HepG2 (cell line): ENCODE measurements at regions not wholly inside any gene's neighbourhood (a gene's known extent, or its start where the extent isn't known, plus 50 kb on each side); places are given as distances from the start of the nearest gene placed in this dataset.

ENCODE experiments used
- ATAC-seq: fragments of 200-7000 bp; cut with Tn5 transposase; 3 replicates; pipeline ENCODE4 v1.9.1; 2020; ENCODE audit warnings: mild to moderate bottlenecking, moderate library complexity
- BruUV-seq: library from RNA; stranded (reverse); fragments of 400-500 nt; replicated peaks from 2 replicates; lab custom pipeline; 2021; lab: Mats Ljungman, UMichigan
- CTCF ChIA-PET: fragments of 300-600 bp; formaldehyde crosslinking; extraction: SDS; loops from one replicate; lab custom pipeline; 2021; ENCODE audit warnings: low total read pairs, inconsistent platforms, low intra/inter-chr PET ratio; lab: Yijun Ruan, JAX
- POLR2A ChIA-PET: fragments of 350-600 bp; sonication (Branson Sonifier 250); formaldehyde crosslinking; loops from one replicate; lab custom pipeline; 2020; ENCODE audit warnings: antibody characterized with exemption, inconsistent platforms; lab: Yijun Ruan, JAX
- DNase-seq: peaks from one replicate; pipeline ENCODE4 v3.0.0-alpha.2; 2015; ENCODE audit warnings: low spot score
- FAIRE-seq: peaks from 3 replicates; lab custom pipeline; 2011; peaks lifted over from hg19 to GRCh38; lab: Jason Lieb, UNC
- H2AFZ ChIP-seq: one replicate; pipeline ENCODE4 v1.6.1; 2011; ENCODE audit warnings: low read length, inconsistent platforms
- H3K27ac ChIP-seq: fragments of 300-600 bp; 3 replicates; pipeline ENCODE4 v1.8.0; 2011; ENCODE audit warnings: mixed run types, mild to moderate bottlenecking, mixed read lengths, low read length, inconsistent platforms; ENCODE audit not compliant: insufficient read depth; ENCODE audit errors: extremely low read length
- H3K27me3 ChIP-seq, 2 experiments: fragments of 200-600 bp in 1 of 2; 2 replicates in 1 of 2; 3 replicates in 1 of 2; pipeline versions ENCODE4 v1.6.0 to v1.8.0; 2011; ENCODE audit warnings: low read length in 2 of 2, mild to moderate bottlenecking in 2 of 2, moderate library complexity in 2 of 2, inconsistent platforms in 1 of 2; ENCODE audit not compliant: insufficient read depth in 2 of 2, control insufficient read depth in 1 of 2
- H3K36me3 ChIP-seq, 2 experiments: fragments of 200-600 bp in 1 of 2; replicated peaks in 1 of 2; 2 replicates in 1 of 2; 3 replicates in 1 of 2; pipeline versions ENCODE4 v1.5.1 to v1.8.0; 2011; ENCODE audit warnings: low read length in 2 of 2, inconsistent platforms in 1 of 2; ENCODE audit not compliant: insufficient read depth in 2 of 2, control insufficient read depth in 1 of 2
- H3K4me1 ChIP-seq: 2 replicates; pipeline ENCODE4 v1.5.1; 2012; ENCODE audit warnings: low read length, inconsistent platforms; ENCODE audit not compliant: insufficient read depth
- H3K4me2 ChIP-seq: 2 replicates; pipeline ENCODE4 v1.6.0; 2011; ENCODE audit warnings: low read depth, low read length, inconsistent platforms
- H3K4me3 ChIP-seq, 3 experiments: fragments of 200-600 bp in 1 of 3; sonication (generic), shearing (Covaris generic) in 1 of 3; replicated peaks in 1 of 3; 2 replicates each; pipeline ENCODE4 v1.5.1; 2011 to 2016; ENCODE audit warnings: low read length in 3 of 3, inconsistent platforms in 2 of 3, low read depth in 2 of 3, mild to moderate bottlenecking in 2 of 3, control low read depth in 1 of 3, mixed read lengths in 1 of 3; ENCODE audit not compliant: insufficient read depth in 1 of 3
- H3K79me2 ChIP-seq: one replicate; pipeline ENCODE4 v1.6.1; 2011; ENCODE audit warnings: low read length, inconsistent platforms; ENCODE audit not compliant: insufficient read depth
- H3K9ac ChIP-seq: 2 replicates; pipeline ENCODE4 v1.6.0; 2011; ENCODE audit warnings: mild to moderate bottlenecking, low read depth, low read length, inconsistent platforms; ENCODE audit not compliant: insufficient read depth
- H3K9me3 ChIP-seq: 2 replicates; pipeline ENCODE4 v1.5.1; 2012; ENCODE audit warnings: mild to moderate bottlenecking, low read length
- H4K20me1 ChIP-seq: 2 replicates; pipeline ENCODE4 v1.6.0; 2011; ENCODE audit warnings: inconsistent platforms, mild to moderate bottlenecking, low read length, moderate library complexity; ENCODE audit not compliant: insufficient read depth
- EZH2 ChIP-seq: conservative IDR thresholded peaks from 2 replicates; pipeline ENCODE4 v1.6.1; 2012; ENCODE audit warnings: mild to moderate bottlenecking, low read depth, low read length, moderate library complexity
- KDM3A ChIP-seq: IDR thresholded peaks from 2 replicates; pipeline ENCODE4 v1.6.1; 2018; ENCODE audit warnings: low read depth, missing compliant biosample characterization
- NR2C2 ChIP-seq: sonication (generic); formaldehyde crosslinking; IDR thresholded peaks from 2 replicates; pipeline ENCODE4 v1.4.0; 2020; ENCODE audit warnings: missing genetic modification reagents, mild to moderate bottlenecking, moderate library complexity, borderline replicate concordance
- RELA ChIP-seq: sonication (generic); formaldehyde crosslinking; IDR thresholded peaks from 2 replicates; pipeline ENCODE4 v1.4.0; 2020; ENCODE audit warnings: missing genetic modification reagents
- SSRP1 ChIP-seq: IDR thresholded peaks from 2 replicates; pipeline ENCODE4 v1.6.1; 2016; ENCODE audit warnings: control low read depth
- YEATS4 ChIP-seq: sonication (generic); formaldehyde crosslinking; IDR thresholded peaks from 2 replicates; pipeline ENCODE4 v1.4.0; 2020; ENCODE audit warnings: missing genetic modification reagents, borderline replicate concordance
- YY1 ChIP-seq: IDR thresholded peaks from 2 replicates; pipeline ENCODE4 v1.6.1; 2011; ENCODE audit warnings: low read length, low read depth, moderate library complexity, mild to moderate bottlenecking; ENCODE audit not compliant: insufficient read depth, insufficient replicate concordance
- ZNF280D ChIP-seq: sonication (generic); formaldehyde crosslinking; IDR thresholded peaks from 2 replicates; pipeline ENCODE4 v1.5.1; 2020; ENCODE audit warnings: mild to moderate bottlenecking, missing genetic modification reagents
- ZNF850 ChIP-seq: sonication (generic); formaldehyde crosslinking; conservative IDR thresholded peaks from 2 replicates; pipeline ENCODE4 v1.9.0; 2021; ENCODE audit warnings: mild to moderate bottlenecking, missing genetic modification reagents
- in situ Hi-C: cut with HindIII; loops from 2 replicates; pipeline ENCODE4 v1.10.0; 2017; ENCODE audit warnings: low pct_unique_long_range_greater_than_20kb; ENCODE audit not compliant: extremely low pct_ligation_motif_present
- intact Hi-C: fragments of 100-400 bp; cut with micrococcal nuclease; formaldehyde crosslinking; loops from one replicate; pipeline ENCODE4 v1.10.0; 2022; ENCODE audit not compliant: unreplicated experiment
- TF ChIP-seq, protein P1 (sequence below): sonication (generic); formaldehyde crosslinking; IDR thresholded peaks from 2 replicates; pipeline ENCODE4 v1.5.0; 2020; ENCODE audit warnings: missing genetic modification reagents
- TF ChIP-seq, protein P2 (sequence below): sonication (generic); formaldehyde crosslinking; IDR thresholded peaks from 2 replicates; pipeline ENCODE4 v1.4.0; 2020; ENCODE audit warnings: missing genetic modification reagents
- TF ChIP-seq, protein P3 (sequence below): IDR thresholded peaks from 2 replicates; pipeline ENCODE4 v1.6.1; 2016

- TF ChIP-seq, protein P1, sequence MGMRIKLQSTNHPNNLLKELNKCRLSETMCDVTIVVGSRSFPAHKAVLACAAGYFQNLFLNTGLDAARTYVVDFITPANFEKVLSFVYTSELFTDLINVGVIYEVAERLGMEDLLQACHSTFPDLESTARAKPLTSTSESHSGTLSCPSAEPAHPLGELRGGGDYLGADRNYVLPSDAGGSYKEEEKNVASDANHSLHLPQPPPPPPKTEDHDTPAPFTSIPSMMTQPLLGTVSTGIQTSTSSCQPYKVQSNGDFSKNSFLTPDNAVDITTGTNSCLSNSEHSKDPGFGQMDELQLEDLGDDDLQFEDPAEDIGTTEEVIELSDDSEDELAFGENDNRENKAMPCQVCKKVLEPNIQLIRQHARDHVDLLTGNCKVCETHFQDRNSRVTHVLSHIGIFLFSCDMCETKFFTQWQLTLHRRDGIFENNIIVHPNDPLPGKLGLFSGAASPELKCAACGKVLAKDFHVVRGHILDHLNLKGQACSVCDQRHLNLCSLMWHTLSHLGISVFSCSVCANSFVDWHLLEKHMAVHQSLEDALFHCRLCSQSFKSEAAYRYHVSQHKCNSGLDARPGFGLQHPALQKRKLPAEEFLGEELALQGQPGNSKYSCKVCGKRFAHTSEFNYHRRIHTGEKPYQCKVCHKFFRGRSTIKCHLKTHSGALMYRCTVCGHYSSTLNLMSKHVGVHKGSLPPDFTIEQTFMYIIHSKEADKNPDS (CRISPR knock-in tag) = no peak
- no peak for TF ChIP-seq NR2C2
Measured at GRCh38 chr16:64889446-64889845, 232.4 kb downstream of the CDH11 start (continued).

GRCh38 chr16:64887651-64888050 lies 234.2 kb downstream of the CDH11 start:
- intact Hi-C loops = no loop called here
- no peaks in the 10 kb centered on the region for H3K27me3 ChIP-seq
- ATAC-seq = no peak
- no peak overlapping the region for H2AFZ ChIP-seq
- H3K79me2 ChIP-seq = no peaks in the 10 kb centered on the region
- CTCF ChIA-PET = no interaction called here
- peaks cover 66% of the 10 kb centered on the region for H3K9me3 ChIP-seq
- no peak overlapping the region for H3K4me3 ChIP-seq
- BruUV-seq = no TSS peak
- no peak overlapping the region for H3K9ac ChIP-seq
- FAIRE-seq = no peak
- H3K27ac ChIP-seq = no peak overlapping the region
- no peaks in the 10 kb centered on the region for H3K36me3 ChIP-seq
- TF ChIP-seq ZNF850 (no peak), ZNF280D (CRISPR knock-in tag) (no peak), RELA (no peak), KDM3A (CRISPR knock-in tag) (no peak), YY1 (no peak), EZH2 (no peak), SSRP1 (CRISPR knock-in tag) (no peak), YEATS4 (CRISPR knock-in tag) (no peak)
- TF ChIP-seq, protein P2, sequence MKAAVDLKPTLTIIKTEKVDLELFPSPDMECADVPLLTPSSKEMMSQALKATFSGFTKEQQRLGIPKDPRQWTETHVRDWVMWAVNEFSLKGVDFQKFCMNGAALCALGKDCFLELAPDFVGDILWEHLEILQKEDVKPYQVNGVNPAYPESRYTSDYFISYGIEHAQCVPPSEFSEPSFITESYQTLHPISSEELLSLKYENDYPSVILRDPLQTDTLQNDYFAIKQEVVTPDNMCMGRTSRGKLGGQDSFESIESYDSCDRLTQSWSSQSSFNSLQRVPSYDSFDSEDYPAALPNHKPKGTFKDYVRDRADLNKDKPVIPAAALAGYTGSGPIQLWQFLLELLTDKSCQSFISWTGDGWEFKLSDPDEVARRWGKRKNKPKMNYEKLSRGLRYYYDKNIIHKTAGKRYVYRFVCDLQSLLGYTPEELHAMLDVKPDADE = no peak
- TF ChIP-seq, protein P3, sequence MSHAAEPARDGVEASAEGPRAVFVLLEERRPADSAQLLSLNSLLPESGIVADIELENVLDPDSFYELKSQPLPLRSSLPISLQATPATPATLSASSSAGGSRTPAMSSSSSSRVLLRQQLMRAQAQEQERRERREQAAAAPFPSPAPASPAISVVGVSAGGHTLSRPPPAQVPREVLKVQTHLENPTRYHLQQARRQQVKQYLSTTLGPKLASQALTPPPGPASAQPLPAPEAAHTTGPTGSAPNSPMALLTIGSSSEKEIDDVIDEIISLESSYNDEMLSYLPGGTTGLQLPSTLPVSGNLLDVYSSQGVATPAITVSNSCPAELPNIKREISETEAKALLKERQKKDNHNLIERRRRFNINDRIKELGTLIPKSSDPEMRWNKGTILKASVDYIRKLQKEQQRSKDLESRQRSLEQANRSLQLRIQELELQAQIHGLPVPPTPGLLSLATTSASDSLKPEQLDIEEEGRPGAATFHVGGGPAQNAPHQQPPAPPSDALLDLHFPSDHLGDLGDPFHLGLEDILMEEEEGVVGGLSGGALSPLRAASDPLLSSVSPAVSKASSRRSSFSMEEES = no peak
- POLR2A ChIA-PET = no interaction called here
- no peaks in the 10 kb centered on the region for H3K4me1 ChIP-seq
- DNase-seq = no peak
- H3K4me2 ChIP-seq = no peak overlapping the region
- in situ Hi-C loops = no loop called here
- H4K20me1 ChIP-seq = no peaks in the 10 kb centered on the region
